GM12878 (cell line): ENCODE measurements at regions not wholly inside any gene's neighbourhood (a gene's known extent, or its start where the extent isn't known, plus 50 kb on each side); places are given as distances from the start of the nearest gene placed in this dataset.

ENCODE experiments used
- BRCA1 ChIP-seq: IDR thresholded peaks from 2 replicates; pipeline ENCODE4 v1.6.1; 2011; ENCODE audit warnings: low read depth, low read length, improper control_type of control experiment
- IRF4 ChIP-seq: IDR thresholded peaks from 2 replicates; pipeline ENCODE4 v1.6.1; 2011; ENCODE audit warnings: low read depth, low read length
- IRF5 ChIP-seq: fragments of 450-650 bp; IDR thresholded peaks from 2 replicates; pipeline ENCODE4 v1.6.1; 2017; ENCODE audit warnings: borderline replicate concordance
- MXI1 ChIP-seq: fragments of 150-350 bp; IDR thresholded peaks from 2 replicates; pipeline ENCODE4 v1.6.1; 2011; ENCODE audit warnings: low read depth, mild to moderate bottlenecking, inconsistent platforms, low read length, improper control_type of control experiment
- RFX5 ChIP-seq: IDR thresholded peaks from 2 replicates; pipeline ENCODE4 v1.6.1; 2011; ENCODE audit warnings: low read depth, low read length, improper control_type of control experiment
- USF2 ChIP-seq: IDR thresholded peaks from 2 replicates; pipeline ENCODE4 v1.6.1; 2011; ENCODE audit warnings: low read depth, low read length, improper control_type of control experiment, borderline replicate concordance
- ZBTB4 ChIP-seq: fragments of 450-650 bp; formaldehyde crosslinking; IDR thresholded peaks from 2 replicates; pipeline ENCODE4 v1.4.0; 2022; ENCODE audit warnings: mild to moderate bottlenecking, moderate library complexity
- ZNF207 ChIP-seq: fragments of 450-650 bp; IDR thresholded peaks from 2 replicates; pipeline ENCODE4 v1.6.1; 2014; ENCODE audit warnings: antibody characterized with exemption, mild to moderate bottlenecking, borderline replicate concordance
- ZNF217 ChIP-seq: fragments of 450-650 bp; IDR thresholded peaks from 2 replicates; pipeline ENCODE4 v1.6.1; 2017; ENCODE audit warnings: antibody characterized with exemption, mild to moderate bottlenecking
- ZNF687 ChIP-seq: fragments of 450-650 bp; IDR thresholded peaks from 2 replicates; pipeline ENCODE4 v1.6.1; 2017; ENCODE audit warnings: mild to moderate bottlenecking, moderate library complexity

- no peak for TF ChIP-seq ZBTB4 (CRISPR knock-in tag)
- TF ChIP-seq ZNF207: no peak
- no peak for TF ChIP-seq IRF5
- TF ChIP-seq BRCA1: no peak
- TF ChIP-seq ZNF687: no peak
- TF ChIP-seq IRF4: no peak
- TF ChIP-seq USF2: no peak
- TF ChIP-seq ZNF217: no peak
- no peak for TF ChIP-seq RFX5
- TF ChIP-seq MXI1: no peak
These were observed 333.9 kb downstream of the CTTN start (continued) for GRCh38 chr11:70732023-70732880.
